HEK293 (cell line): ENCODE measurements at regions not wholly inside any gene's neighbourhood (a gene's known extent, or its start where the extent isn't known, plus 50 kb on each side); places are given as distances from the start of the nearest gene placed in this dataset.

Experiments used
- CTCF ChIA-PET: fragments of 350-600 bp; formaldehyde crosslinking; extraction: SDS; loops from one replicate; lab custom pipeline; 2021; ENCODE audit warnings: antibody characterized with exemption; lab: Yijun Ruan, JAX
- POLR2A ChIA-PET: fragments of 300-600 bp; formaldehyde crosslinking; extraction: SDS; loops from one replicate; lab custom pipeline; 2020; ENCODE audit warnings: antibody characterized with exemption, inconsistent platforms; lab: Yijun Ruan, JAX
- H3K27ac ChIP-seq: fragments of 200-500 bp; sonication (Bioruptor generic); 2 replicates; pipeline ENCODE4 v1.5.1; 2014; ENCODE audit warnings: low read depth, low read length, control low read depth, inconsistent platforms; ENCODE audit errors: extremely low read depth
- H3K36me3 ChIP-seq, 2 experiments: fragments of 200-500 bp in 1 of 2; sonication (Bioruptor generic) in 1 of 2; 1 replicate in 1 of 2; 2 replicates in 1 of 2; pipeline ENCODE4 v1.5.1; 2014 to 2017; ENCODE audit warnings: inconsistent platforms in 2 of 2, low read length in 2 of 2; ENCODE audit not compliant: control insufficient read depth in 2 of 2, insufficient read depth in 1 of 2
- H3K4me1 ChIP-seq: fragments of 200-500 bp; sonication (Bioruptor generic); 2 replicates; pipeline ENCODE4 v1.5.1; 2014; ENCODE audit warnings: mild to moderate bottlenecking, low read length, inconsistent platforms; ENCODE audit not compliant: control insufficient read depth, insufficient read depth
- H3K4me3 ChIP-seq: 2 replicates; pipeline ENCODE4 v1.5.1; 2011; ENCODE audit warnings: low read depth, mild to moderate bottlenecking, control low read depth, low read length, moderate library complexity
- H3K9me3 ChIP-seq: fragments of 200-500 bp; sonication (Bioruptor generic); 2 replicates; pipeline ENCODE4 v1.5.1; 2014; ENCODE audit warnings: low read depth, low read length, inconsistent platforms; ENCODE audit not compliant: control insufficient read depth, insufficient read depth
- GFI1B ChIP-seq: fragments of 450-650 bp; formaldehyde crosslinking; IDR thresholded peaks from 2 replicates; pipeline ENCODE4 v1.5.1; 2016; ENCODE audit warnings: missing biosample characterization, missing genetic modification characterization
- GLI4 ChIP-seq: fragments of 450-650 bp; formaldehyde crosslinking; IDR thresholded peaks from 2 replicates; pipeline ENCODE4 v1.5.1; 2016; ENCODE audit warnings: missing biosample characterization, missing genetic modification characterization
- IKZF3 ChIP-seq: fragments of 450-650 bp; IDR thresholded peaks from 2 replicates; pipeline ENCODE4 v1.5.0; 2018; ENCODE audit warnings: missing biosample characterization, mild to moderate bottlenecking, missing genetic modification characterization, moderate library complexity
- KLF10 ChIP-seq: fragments of 450-650 bp; IDR thresholded peaks from 2 replicates; pipeline ENCODE4 v1.5.1; 2018; ENCODE audit warnings: missing biosample characterization, mild to moderate bottlenecking, missing genetic modification characterization
- REPIN1 ChIP-seq: fragments of 450-650 bp; formaldehyde crosslinking; IDR thresholded peaks from 2 replicates; pipeline ENCODE4 v1.5.1; 2017; ENCODE audit warnings: missing biosample characterization, missing genetic modification characterization, low read depth
- SALL2 ChIP-seq: fragments of 450-650 bp; formaldehyde crosslinking; IDR thresholded peaks from 2 replicates; pipeline ENCODE4 v1.5.0; 2017; ENCODE audit warnings: missing biosample characterization, mild to moderate bottlenecking, missing genetic modification characterization, borderline replicate concordance
- SCRT1 ChIP-seq: fragments of 450-650 bp; formaldehyde crosslinking; IDR thresholded peaks from 2 replicates; pipeline ENCODE4 v1.5.1; 2016; ENCODE audit warnings: missing biosample characterization, missing genetic modification characterization, borderline replicate concordance
- SP7 ChIP-seq: fragments of 450-650 bp; formaldehyde crosslinking; IDR thresholded peaks from 2 replicates; pipeline ENCODE4 v1.5.1; 2016; ENCODE audit warnings: missing biosample characterization, missing genetic modification characterization
- TCF7L2 ChIP-seq: IDR thresholded peaks from 2 replicates; pipeline ENCODE4 v1.6.1; 2011; ENCODE audit warnings: low read depth, mild to moderate bottlenecking, inconsistent platforms, low read length, moderate library complexity, borderline replicate concordance
- TRIM28 ChIP-seq: IDR thresholded peaks from 2 replicates; pipeline ENCODE4 v1.6.1; 2011; ENCODE audit warnings: low read length, control low read depth, borderline replicate concordance
- ZEB2 ChIP-seq: fragments of 450-650 bp; formaldehyde crosslinking; IDR thresholded peaks from 2 replicates; pipeline ENCODE4 v1.5.1; 2016; ENCODE audit warnings: missing biosample characterization, missing genetic modification characterization
- ZFHX2 ChIP-seq: fragments of 450-650 bp; formaldehyde crosslinking; conservative IDR thresholded peaks from 2 replicates; pipeline ENCODE4 v1.5.1; 2016; ENCODE audit warnings: missing biosample characterization, missing genetic modification characterization
- ZFP3 ChIP-seq: fragments of 450-650 bp; formaldehyde crosslinking; IDR thresholded peaks from 2 replicates; pipeline ENCODE4 v1.5.1; 2016; ENCODE audit warnings: low read depth, missing biosample characterization, missing genetic modification characterization
- ZFP69B ChIP-seq: fragments of 450-650 bp; formaldehyde crosslinking; IDR thresholded peaks from 2 replicates; pipeline ENCODE4 v1.5.1; 2016; ENCODE audit warnings: missing biosample characterization, missing genetic modification characterization
- ZNF138 ChIP-seq: fragments of 450-650 bp; formaldehyde crosslinking; IDR thresholded peaks from 2 replicates; pipeline ENCODE4 v1.5.1; 2016; ENCODE audit warnings: missing biosample characterization, missing genetic modification characterization, borderline replicate concordance
- ZNF157 ChIP-seq: fragments of 450-650 bp; formaldehyde crosslinking; IDR thresholded peaks from 2 replicates; pipeline ENCODE4 v1.5.1; 2016; ENCODE audit warnings: missing biosample characterization, missing genetic modification characterization
- ZNF169 ChIP-seq: fragments of 450-650 bp; formaldehyde crosslinking; IDR thresholded peaks from 2 replicates; pipeline ENCODE4 v1.5.1; 2016; ENCODE audit warnings: missing biosample characterization, missing genetic modification characterization
- ZNF175 ChIP-seq: fragments of 450-650 bp; formaldehyde crosslinking; IDR thresholded peaks from 2 replicates; pipeline ENCODE4 v1.5.1; 2016; ENCODE audit warnings: missing biosample characterization, missing genetic modification characterization
- ZNF19 ChIP-seq: fragments of 450-650 bp; formaldehyde crosslinking; IDR thresholded peaks from 2 replicates; pipeline ENCODE4; 2016; ENCODE audit warnings: missing biosample characterization, missing genetic modification characterization, low read depth
- ZNF214 ChIP-seq: fragments of 450-650 bp; formaldehyde crosslinking; IDR thresholded peaks from 2 replicates; pipeline ENCODE4 v1.5.1; 2017; ENCODE audit warnings: missing biosample characterization, mild to moderate bottlenecking, missing genetic modification characterization, borderline replicate concordance
- ZNF274 ChIP-seq, 2 experiments: fragments of 200-500 bp in 1 of 2; fragments of 450-650 bp in 1 of 2; sonication (Bioruptor generic) in 1 of 2; formaldehyde crosslinking in 1 of 2; IDR thresholded peaks; 2 replicates each; pipeline versions ENCODE4 v1.5.1 to v1.6.1; 2014 to 2016; ENCODE audit warnings: borderline replicate concordance in 1 of 2, inconsistent platforms in 1 of 2, low read length in 1 of 2, missing biosample characterization in 1 of 2, missing genetic modification characterization in 1 of 2
- ZNF335 ChIP-seq: fragments of 450-650 bp; formaldehyde crosslinking; conservative IDR thresholded peaks from 2 replicates; pipeline ENCODE4 v1.5.1; 2016; ENCODE audit warnings: missing biosample characterization, missing genetic modification characterization
- ZNF350 ChIP-seq: fragments of 450-650 bp; formaldehyde crosslinking; IDR thresholded peaks from 2 replicates; pipeline ENCODE4 v1.5.0; 2017; ENCODE audit warnings: missing biosample characterization, mild to moderate bottlenecking, missing genetic modification characterization
- ZNF416 ChIP-seq: fragments of 450-650 bp; formaldehyde crosslinking; IDR thresholded peaks from 2 replicates; pipeline ENCODE4 v1.5.1; 2016; ENCODE audit warnings: missing biosample characterization, missing genetic modification characterization
- ZNF549 ChIP-seq: fragments of 450-650 bp; IDR thresholded peaks from 2 replicates; pipeline ENCODE4 v1.5.1; 2018; ENCODE audit warnings: missing biosample characterization, missing genetic modification characterization, mild to moderate bottlenecking, inconsistent platforms, moderate library complexity
- ZNF658 ChIP-seq: fragments of 450-650 bp; formaldehyde crosslinking; IDR thresholded peaks from 2 replicates; pipeline ENCODE4; 2016; ENCODE audit warnings: missing biosample characterization, missing genetic modification characterization
- ZNF776 ChIP-seq: fragments of 450-650 bp; formaldehyde crosslinking; IDR thresholded peaks from 2 replicates; pipeline ENCODE4 v1.5.0; 2017; ENCODE audit warnings: missing biosample characterization, missing genetic modification characterization, borderline replicate concordance
- ZNF792 ChIP-seq: fragments of 450-650 bp; formaldehyde crosslinking; IDR thresholded peaks from 2 replicates; pipeline ENCODE4 v1.5.1; 2016; ENCODE audit warnings: missing biosample characterization, missing genetic modification characterization
- TF ChIP-seq, protein P1 (sequence below): fragments of 450-650 bp; formaldehyde crosslinking; IDR thresholded peaks from 2 replicates; pipeline ENCODE4 v1.5.1; 2016; ENCODE audit warnings: missing biosample characterization, missing genetic modification characterization
- TF ChIP-seq, protein P2 (sequence below): fragments of 450-650 bp; formaldehyde crosslinking; IDR thresholded peaks from 2 replicates; pipeline ENCODE4 v1.5.1; 2016; ENCODE audit warnings: missing biosample characterization, missing genetic modification characterization, low read depth
- TF ChIP-seq, protein P3 (sequence below): fragments of 450-650 bp; formaldehyde crosslinking; IDR thresholded peaks from 2 replicates; pipeline ENCODE4 v1.5.1; 2016; ENCODE audit warnings: missing biosample characterization, missing genetic modification characterization, borderline replicate concordance

DNA sequence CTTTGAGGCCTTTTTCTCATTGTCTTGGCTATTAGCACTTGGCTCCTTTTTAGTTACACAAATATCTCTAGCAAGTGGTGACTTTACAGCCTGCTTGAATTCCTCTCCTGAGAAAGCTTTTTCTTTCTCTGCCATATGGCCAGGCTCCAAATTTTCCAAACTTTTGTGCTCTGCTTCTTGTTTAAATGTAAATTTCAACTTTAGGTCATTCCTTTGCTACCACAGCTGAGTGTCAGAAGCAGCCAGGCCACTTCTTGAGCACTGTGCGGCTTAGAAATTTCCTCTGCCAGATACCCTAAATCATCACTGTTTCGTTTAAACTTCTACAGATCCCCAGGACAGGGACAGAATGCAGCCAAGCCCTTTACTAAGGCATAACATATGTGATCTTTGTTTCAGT is 222.4 kb downstream of the FBXO8 start (continued):
- TF ChIP-seq GLI4 (tag by site-specific recombination) (no peak), ZNF416 (tag by site-specific recombination) (no peak), TRIM28 (no peak), ZFHX2 (tag by site-specific recombination) (no peak)

DNA sequence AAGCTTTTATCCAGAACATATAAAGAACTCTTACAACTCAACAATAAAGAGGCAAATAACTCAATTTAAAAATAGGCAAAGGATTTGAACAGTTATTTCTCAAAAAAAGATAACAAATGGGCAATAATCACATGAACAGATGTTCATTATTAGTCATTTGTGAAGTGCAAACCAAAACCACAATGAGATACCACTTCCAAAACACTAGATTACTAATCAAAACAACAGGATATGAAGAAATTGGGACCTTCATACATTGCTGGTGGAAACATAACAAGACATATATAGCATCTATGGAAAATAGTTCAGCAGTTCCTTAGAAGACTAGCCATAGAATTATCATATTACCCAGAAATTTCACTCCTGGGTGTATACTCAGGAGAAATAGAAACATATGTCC is 224.6 kb downstream of the FBXO8 start:
- Histone ChIP-seq H3K4me3 (no peak overlapping the region), H3K4me1 (no peaks in the 10 kb centered on the region), H3K36me3 (no peaks in the 10 kb centered on the region), H3K27ac (no peak overlapping the region), H3K9me3 (no peaks in the 10 kb centered on the region)
- CTCF ChIA-PET, result no interaction called here
- TF ChIP-seq ZNF792 (tag by site-specific recombination) (no peak), REPIN1 (no peak), TCF7L2 (no peak), ZNF19 (no peak), ZNF169 (no peak), KLF10 (tag by site-specific recombination) (no peak), IKZF3 (tag by site-specific recombination) (no peak), GLI4 (tag by site-specific recombination) (no peak), ZNF658 (no peak), ZNF776 (tag by site-specific recombination) (no peak), ZFP69B (no peak), SALL2 (tag by site-specific recombination) (no peak), ZNF350 (tag by site-specific recombination) (no peak), ZNF549 (no peak), SP7 (no peak), ZNF335 (tag by site-specific recombination) (no peak), GFI1B (no peak)
- TF ChIP-seq, protein P1, sequence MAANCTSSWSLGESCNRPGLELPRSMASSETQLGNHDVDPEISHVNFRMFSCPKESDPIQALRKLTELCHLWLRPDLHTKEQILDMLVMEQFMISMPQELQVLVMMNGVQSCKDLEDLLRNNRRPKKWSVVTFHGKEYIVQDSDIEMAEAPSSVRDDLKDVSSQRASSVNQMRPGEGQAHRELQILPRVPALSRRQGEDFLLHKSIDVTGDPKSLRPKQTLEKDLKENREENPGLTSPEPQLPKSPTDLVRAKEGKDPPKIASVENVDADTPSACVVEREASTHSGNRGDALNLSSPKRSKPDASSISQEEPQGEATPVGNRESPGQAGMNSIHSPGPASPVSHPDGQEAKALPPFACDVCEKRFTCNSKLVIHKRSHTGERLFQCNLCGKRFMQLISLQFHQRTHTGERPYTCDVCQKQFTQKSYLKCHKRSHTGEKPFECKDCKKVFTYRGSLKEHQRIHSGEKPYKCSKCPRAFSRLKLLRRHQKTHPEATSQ (tag by site-specific recombination), result no peak
- POLR2A ChIA-PET, result no interaction called here

DNA sequence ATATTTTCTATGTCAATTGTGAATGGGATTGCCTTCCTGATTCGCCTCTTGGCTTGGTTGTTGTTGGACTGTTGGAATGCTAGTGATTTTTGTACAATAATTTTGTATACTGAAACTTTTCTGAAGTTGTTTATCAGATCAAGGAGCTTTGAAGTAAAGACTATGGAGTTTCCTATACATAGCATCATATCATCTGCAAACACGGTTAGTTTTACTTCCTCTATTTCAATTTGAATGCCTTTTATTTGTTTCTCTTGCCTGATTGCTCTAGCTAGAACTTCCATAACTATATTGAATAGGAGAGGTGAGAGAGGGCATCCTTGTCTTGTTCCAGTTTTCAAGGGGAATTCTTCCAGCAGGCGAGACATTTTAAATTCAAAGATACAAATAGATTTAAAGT is 226.5 kb downstream of the FBXO8 start:
- H3K9me3 ChIP-seq, result no peaks in the 10 kb centered on the region
- H3K4me1 ChIP-seq, result no peaks in the 10 kb centered on the region
- H3K27ac ChIP-seq, result no peak overlapping the region
- ChIA-PET POLR2A (no interaction called here), CTCF (interaction anchor here (0.7 kb wide), 1 partner anchor 34 kb away, joined by 4 read pairs; no protein-coding TSS in a partner anchor)
- H3K4me3 ChIP-seq, result no peak overlapping the region
- no peaks in the 10 kb centered on the region for H3K36me3 ChIP-seq
- TF ChIP-seq ZFP3 (tag by site-specific recombination) (no peak), ZNF157 (tag by site-specific recombination) (no peak), SCRT1 (tag by site-specific recombination) (no peak), ZNF335 (tag by site-specific recombination) (no peak), ZEB2 (no peak), ZNF274 (IDR thresholded peaks at IDR 0.05; ENCODE audit: low read length) (no peak), ZNF274 (tag by site-specific recombination; IDR thresholded peaks at IDR 0.05; ENCODE audit: borderline replicate concordance) (no peak), ZNF138 (tag by site-specific recombination) (no peak), ZNF175 (tag by site-specific recombination) (no peak), ZNF214 (no peak)
- TF ChIP-seq, protein P2, sequence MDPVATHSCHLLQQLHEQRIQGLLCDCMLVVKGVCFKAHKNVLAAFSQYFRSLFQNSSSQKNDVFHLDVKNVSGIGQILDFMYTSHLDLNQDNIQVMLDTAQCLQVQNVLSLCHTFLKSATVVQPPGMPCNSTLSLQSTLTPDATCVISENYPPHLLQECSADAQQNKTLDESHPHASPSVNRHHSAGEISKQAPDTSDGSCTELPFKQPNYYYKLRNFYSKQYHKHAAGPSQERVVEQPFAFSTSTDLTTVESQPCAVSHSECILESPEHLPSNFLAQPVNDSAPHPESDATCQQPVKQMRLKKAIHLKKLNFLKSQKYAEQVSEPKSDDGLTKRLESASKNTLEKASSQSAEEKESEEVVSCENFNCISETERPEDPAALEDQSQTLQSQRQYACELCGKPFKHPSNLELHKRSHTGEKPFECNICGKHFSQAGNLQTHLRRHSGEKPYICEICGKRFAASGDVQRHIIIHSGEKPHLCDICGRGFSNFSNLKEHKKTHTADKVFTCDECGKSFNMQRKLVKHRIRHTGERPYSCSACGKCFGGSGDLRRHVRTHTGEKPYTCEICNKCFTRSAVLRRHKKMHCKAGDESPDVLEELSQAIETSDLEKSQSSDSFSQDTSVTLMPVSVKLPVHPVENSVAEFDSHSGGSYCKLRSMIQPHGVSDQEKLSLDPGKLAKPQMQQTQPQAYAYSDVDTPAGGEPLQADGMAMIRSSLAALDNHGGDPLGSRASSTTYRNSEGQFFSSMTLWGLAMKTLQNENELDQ (tag by site-specific recombination), result no peak
- TF ChIP-seq, protein P3, sequence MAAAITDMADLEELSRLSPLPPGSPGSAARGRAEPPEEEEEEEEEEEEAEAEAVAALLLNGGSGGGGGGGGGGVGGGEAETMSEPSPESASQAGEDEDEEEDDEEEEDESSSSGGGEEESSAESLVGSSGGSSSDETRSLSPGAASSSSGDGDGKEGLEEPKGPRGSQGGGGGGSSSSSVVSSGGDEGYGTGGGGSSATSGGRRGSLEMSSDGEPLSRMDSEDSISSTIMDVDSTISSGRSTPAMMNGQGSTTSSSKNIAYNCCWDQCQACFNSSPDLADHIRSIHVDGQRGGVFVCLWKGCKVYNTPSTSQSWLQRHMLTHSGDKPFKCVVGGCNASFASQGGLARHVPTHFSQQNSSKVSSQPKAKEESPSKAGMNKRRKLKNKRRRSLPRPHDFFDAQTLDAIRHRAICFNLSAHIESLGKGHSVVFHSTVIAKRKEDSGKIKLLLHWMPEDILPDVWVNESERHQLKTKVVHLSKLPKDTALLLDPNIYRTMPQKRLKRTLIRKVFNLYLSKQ (tag by site-specific recombination), result no peak
